Astrocyte (in vitro differentiated cells and primary cell): ENCODE measurements at regions not wholly inside any gene's neighbourhood (a gene's known extent, or its start where the extent isn't known, plus 50 kb on each side); places are given as distances from the start of the nearest gene placed in this dataset.

Experiments used
- DNase-seq: peaks from one replicate; pipeline ENCODE4 v3.0.0-alpha.2; 2010; ENCODE audit warnings: low read depth
- FAIRE-seq: peaks from 2 replicates; lab custom pipeline; 2011; peaks lifted over from hg19 to GRCh38; lab: Jason Lieb, UNC
- H2AFZ ChIP-seq: 2 replicates; pipeline ENCODE4 v1.6.0; 2012; ENCODE audit warnings: low read depth, low read length, inconsistent platforms
- H3K27ac ChIP-seq: 2 replicates; pipeline ENCODE4 v1.5.1; 2011; ENCODE audit warnings: low read depth, low read length, inconsistent platforms
- H3K27me3 ChIP-seq: 2 replicates; pipeline ENCODE4 v1.6.0; 2011; ENCODE audit warnings: low read length, inconsistent platforms; ENCODE audit not compliant: insufficient read depth
- H3K36me3 ChIP-seq: 2 replicates; pipeline ENCODE4 v1.5.1; 2011; ENCODE audit warnings: low read length, inconsistent platforms; ENCODE audit not compliant: insufficient read depth
- H3K4me1 ChIP-seq: 2 replicates; pipeline ENCODE4 v1.5.1; 2011; ENCODE audit warnings: low read length, inconsistent platforms; ENCODE audit not compliant: insufficient read depth
- H3K4me2 ChIP-seq: 2 replicates; pipeline ENCODE4 v1.6.0; 2012; ENCODE audit warnings: low read length, inconsistent platforms
- H3K4me3 ChIP-seq: 2 replicates; pipeline ENCODE4 v1.5.1; 2011; ENCODE audit warnings: low read depth, mild to moderate bottlenecking, low read length, inconsistent platforms; ENCODE audit not compliant: insufficient read depth
- H3K79me2 ChIP-seq: 2 replicates; pipeline ENCODE4 v1.6.0; 2012; ENCODE audit warnings: mild to moderate bottlenecking, low read length, inconsistent platforms; ENCODE audit not compliant: insufficient read depth
- H3K9ac ChIP-seq: 2 replicates; pipeline ENCODE4 v1.6.0; 2012; ENCODE audit warnings: mild to moderate bottlenecking, low read length, inconsistent platforms
- H3K9me3 ChIP-seq: 2 replicates; pipeline ENCODE4 v1.5.1; 2012; ENCODE audit warnings: low read depth, mild to moderate bottlenecking, low read length, inconsistent platforms; ENCODE audit not compliant: insufficient read depth
- H4K20me1 ChIP-seq: 2 replicates; pipeline ENCODE4 v1.6.0; 2012; ENCODE audit warnings: low read length, inconsistent platforms; ENCODE audit not compliant: insufficient read depth
- H3K27ac Mint-ChIP-seq: one replicate; pipeline ENCODE4 v1.8.0; 2021; ENCODE audit warnings: mild to moderate bottlenecking, mixed read lengths; ENCODE audit not compliant: unreplicated experiment
- H3K27me3 Mint-ChIP-seq: one replicate; pipeline ENCODE4 v1.8.0; 2021; ENCODE audit warnings: low read depth, mixed read lengths; ENCODE audit not compliant: unreplicated experiment
- H3K36me3 Mint-ChIP-seq: one replicate; pipeline ENCODE4 v1.8.0; 2021; ENCODE audit warnings: low read depth, mixed read lengths; ENCODE audit not compliant: unreplicated experiment
- H3K4me1 Mint-ChIP-seq: one replicate; pipeline ENCODE4 v1.8.0; 2021; ENCODE audit warnings: low read depth, mixed read lengths; ENCODE audit not compliant: unreplicated experiment
- H3K4me3 Mint-ChIP-seq: one replicate; pipeline ENCODE4 v1.8.0; 2021; ENCODE audit warnings: mild to moderate bottlenecking, moderate library complexity, mixed read lengths; ENCODE audit not compliant: unreplicated experiment
- H3K9me3 Mint-ChIP-seq: one replicate; pipeline ENCODE4 v1.8.0; 2021; ENCODE audit warnings: mild to moderate bottlenecking, mixed read lengths; ENCODE audit not compliant: unreplicated experiment
- EZH2 ChIP-seq: IDR thresholded peaks from 2 replicates; pipeline ENCODE4 v1.6.1; 2012; ENCODE audit warnings: mild to moderate bottlenecking, low read length, inconsistent platforms; ENCODE audit not compliant: insufficient read depth
- TF ChIP-seq, protein P1 (sequence below): IDR thresholded peaks from 2 replicates; pipeline ENCODE4 v1.5.1; 2011; ENCODE audit warnings: low read depth, mild to moderate bottlenecking, inconsistent platforms, low read length, moderate library complexity; ENCODE audit not compliant: insufficient read depth

DNA sequence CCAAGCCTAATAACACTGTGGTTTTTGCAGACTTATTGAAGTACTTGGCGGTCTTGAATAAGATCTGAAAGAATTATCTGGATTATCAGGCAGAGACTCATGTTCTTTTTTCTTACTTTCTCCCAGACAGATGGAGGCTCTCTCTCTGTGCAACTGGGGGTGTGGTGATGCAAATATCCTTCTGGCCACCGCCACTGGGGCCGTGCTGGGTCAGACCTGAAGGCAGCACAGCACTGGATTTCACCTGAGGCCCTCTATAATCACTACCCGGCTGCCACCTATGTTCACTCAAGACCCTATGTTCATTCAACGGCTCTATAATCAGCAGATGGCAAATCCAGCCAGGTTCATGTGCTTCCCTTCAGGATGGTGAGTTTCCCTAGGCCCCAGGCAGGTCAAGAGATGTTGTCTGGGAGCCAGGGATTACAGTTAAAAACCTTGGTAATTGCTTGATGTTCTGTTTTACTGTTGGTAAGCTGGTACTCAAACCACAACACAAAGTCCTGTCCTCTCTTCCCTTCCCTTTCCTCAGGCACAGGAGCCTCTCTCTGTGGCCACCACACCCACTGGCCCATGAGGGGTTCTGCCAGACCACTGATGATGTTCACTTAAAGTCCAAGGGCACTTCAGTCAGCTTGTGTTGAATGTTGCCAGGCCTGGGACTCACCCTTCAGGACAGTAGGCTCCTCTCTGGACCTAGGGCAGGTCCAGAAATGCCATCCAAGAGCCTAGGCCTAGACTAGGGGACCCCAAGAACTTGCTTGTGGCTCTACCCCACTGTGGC lies 205.3 kb upstream of the GCFC2 start:
- Histone ChIP-seq H3K4me1 (no peaks in the 10 kb centered on the region), H3K79me2 (no peaks in the 10 kb centered on the region)

DNA sequence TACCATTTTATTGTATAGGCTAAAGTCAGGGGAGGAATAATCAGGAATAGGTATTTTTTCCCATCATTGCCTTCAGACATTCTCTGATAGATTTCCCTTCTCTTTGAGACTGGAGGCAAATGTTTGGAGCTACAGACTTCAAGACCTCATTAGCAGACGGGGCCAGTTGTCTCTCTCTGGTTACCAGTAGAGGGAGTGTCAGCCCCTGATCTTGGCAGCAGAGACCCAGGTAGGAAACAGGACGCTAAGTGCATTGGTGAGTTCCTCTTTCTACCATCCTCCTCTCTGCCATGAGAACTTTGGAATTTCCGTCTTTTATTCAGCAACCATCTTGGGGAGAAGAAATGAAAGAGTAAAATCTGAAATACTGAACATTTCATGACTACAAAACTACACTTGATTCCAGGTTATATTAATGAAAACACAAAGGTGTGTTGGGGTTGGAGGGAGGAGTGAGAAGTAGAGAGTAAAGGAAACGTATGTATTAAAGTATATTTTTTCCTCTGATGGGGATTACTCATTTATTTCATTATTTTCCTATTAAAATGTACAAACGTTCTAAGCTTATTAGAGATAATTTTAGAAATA lies 186.2 kb upstream of the GCFC2 start:
- no peak overlapping the region for H3K27ac Mint-ChIP-seq
- H3K4me1 Mint-ChIP-seq, result no peaks in the 10 kb centered on the region
- Histone ChIP-seq H3K27me3 (no peaks in the 10 kb centered on the region), H3K4me2 (no peak overlapping the region), H3K36me3 (no peaks in the 10 kb centered on the region), H2AFZ (no peak overlapping the region), H3K9me3 (no peaks in the 10 kb centered on the region), H3K4me3 (no peak overlapping the region), H3K9ac (no peak overlapping the region), H3K79me2 (no peaks in the 10 kb centered on the region), H3K27ac (no peak overlapping the region), H3K4me1 (no peaks in the 10 kb centered on the region), H4K20me1 (no peaks in the 10 kb centered on the region)
- H3K36me3 Mint-ChIP-seq, result no peaks in the 10 kb centered on the region
- H3K27me3 Mint-ChIP-seq, result no peaks in the 10 kb centered on the region
- no peak overlapping the region for H3K4me3 Mint-ChIP-seq
- FAIRE-seq, result no peak
- H3K9me3 Mint-ChIP-seq, result no peaks in the 10 kb centered on the region
- no peak for TF ChIP-seq EZH2
- TF ChIP-seq, protein P1, sequence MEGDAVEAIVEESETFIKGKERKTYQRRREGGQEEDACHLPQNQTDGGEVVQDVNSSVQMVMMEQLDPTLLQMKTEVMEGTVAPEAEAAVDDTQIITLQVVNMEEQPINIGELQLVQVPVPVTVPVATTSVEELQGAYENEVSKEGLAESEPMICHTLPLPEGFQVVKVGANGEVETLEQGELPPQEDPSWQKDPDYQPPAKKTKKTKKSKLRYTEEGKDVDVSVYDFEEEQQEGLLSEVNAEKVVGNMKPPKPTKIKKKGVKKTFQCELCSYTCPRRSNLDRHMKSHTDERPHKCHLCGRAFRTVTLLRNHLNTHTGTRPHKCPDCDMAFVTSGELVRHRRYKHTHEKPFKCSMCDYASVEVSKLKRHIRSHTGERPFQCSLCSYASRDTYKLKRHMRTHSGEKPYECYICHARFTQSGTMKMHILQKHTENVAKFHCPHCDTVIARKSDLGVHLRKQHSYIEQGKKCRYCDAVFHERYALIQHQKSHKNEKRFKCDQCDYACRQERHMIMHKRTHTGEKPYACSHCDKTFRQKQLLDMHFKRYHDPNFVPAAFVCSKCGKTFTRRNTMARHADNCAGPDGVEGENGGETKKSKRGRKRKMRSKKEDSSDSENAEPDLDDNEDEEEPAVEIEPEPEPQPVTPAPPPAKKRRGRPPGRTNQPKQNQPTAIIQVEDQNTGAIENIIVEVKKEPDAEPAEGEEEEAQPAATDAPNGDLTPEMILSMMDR, result peak; percentile 25
- DNase-seq, result no peak

More for the DNA sequence above, 205.3 kb upstream of the GCFC2 start:
- Histone ChIP-seq H4K20me1 (no peaks in the 10 kb centered on the region), H3K9me3 (no peaks in the 10 kb centered on the region), H3K27ac (no peak overlapping the region), H3K27me3 (no peaks in the 10 kb centered on the region), H3K4me3 (no peak overlapping the region), H3K9ac (no peak overlapping the region), H3K4me2 (no peak overlapping the region), H3K36me3 (no peaks in the 10 kb centered on the region), H2AFZ (no peak overlapping the region)
- FAIRE-seq (no peak), DNase-seq (no peak)
- Mint-ChIP-seq H3K4me3 (no peak overlapping the region), H3K4me1 (no peaks in the 10 kb centered on the region), H3K9me3 (no peaks in the 10 kb centered on the region), H3K27me3 (no peaks in the 10 kb centered on the region), H3K36me3 (no peaks in the 10 kb centered on the region), H3K27ac (no peak overlapping the region)
- no peak for TF ChIP-seq EZH2
- TF ChIP-seq, protein P1, result no peak

DNA sequence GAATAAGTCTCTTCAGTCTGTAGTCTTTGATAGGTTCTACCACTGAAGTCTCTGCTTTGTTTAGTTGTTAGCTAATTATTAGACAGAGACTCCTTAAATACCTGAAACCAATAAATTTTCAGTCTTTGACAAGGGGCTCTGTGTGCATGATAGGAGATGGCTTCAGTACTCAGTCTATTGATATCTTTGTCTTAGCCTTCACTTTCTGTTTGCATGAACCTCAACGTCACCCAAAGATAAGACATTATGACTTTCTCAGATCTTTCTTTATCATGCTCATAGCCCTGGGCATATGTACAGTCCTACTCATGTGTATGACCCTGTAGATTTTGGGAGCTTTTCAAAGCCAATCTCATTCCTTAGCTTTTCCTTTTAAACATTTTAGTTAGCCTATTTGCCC lies 183.5 kb upstream of the GCFC2 start:
- no peaks in the 10 kb centered on the region for H3K4me1 Mint-ChIP-seq
- no peaks in the 10 kb centered on the region for H3K9me3 ChIP-seq
- H3K36me3 ChIP-seq, result no peaks in the 10 kb centered on the region
- H3K4me1 ChIP-seq, result no peaks in the 10 kb centered on the region
- H4K20me1 ChIP-seq, result no peaks in the 10 kb centered on the region
- no peaks in the 10 kb centered on the region for H3K79me2 ChIP-seq
- no peak overlapping the region for H3K4me3 ChIP-seq
- no peaks in the 10 kb centered on the region for H3K27me3 ChIP-seq
- no peaks in the 10 kb centered on the region for H3K9me3 Mint-ChIP-seq
- no peak overlapping the region for H3K4me2 ChIP-seq
- H3K27ac Mint-ChIP-seq, result no peak overlapping the region
- no peak for FAIRE-seq
- no peak overlapping the region for H2AFZ ChIP-seq
- TF ChIP-seq, protein P1, result no peak
- no peak for TF ChIP-seq EZH2
- DNase-seq, result no peak
- H3K27ac ChIP-seq, result no peak overlapping the region
- no peak overlapping the region for H3K9ac ChIP-seq
- H3K36me3 Mint-ChIP-seq, result no peaks in the 10 kb centered on the region
- no peaks in the 10 kb centered on the region for H3K27me3 Mint-ChIP-seq
- no peak overlapping the region for H3K4me3 Mint-ChIP-seq
